PFSK-1 (cell line): ENCODE measurements at regions not wholly inside any gene's neighbourhood (a gene's known extent, or its start where the extent isn't known, plus 50 kb on each side); places are given as distances from the start of the nearest gene placed in this dataset.

Source experiments
- FOXP2 ChIP-seq: optimal IDR thresholded peaks from 2 replicates; pipeline ENCODE3; 2011; ENCODE audit warnings: borderline replicate concordance, control low read depth, inconsistent platforms; ENCODE audit not compliant: insufficient read depth; ENCODE audit errors: extremely low read length, extremely low read depth
- POLR2AphosphoS5 ChIP-seq: IDR thresholded peaks from 2 replicates; pipeline ENCODE4 v1.6.1; 2012; ENCODE audit warnings: low read depth, mild to moderate bottlenecking, control low read depth, low read length, moderate library complexity
- SIN3A ChIP-seq: IDR thresholded peaks from 2 replicates; pipeline ENCODE4 v1.6.1; 2012; ENCODE audit warnings: mild to moderate bottlenecking, low read length, moderate library complexity, borderline replicate concordance; ENCODE audit not compliant: insufficient read depth
- TAF1 ChIP-seq: IDR thresholded peaks from 2 replicates; pipeline ENCODE4 v1.6.1; 2012; ENCODE audit warnings: low read length, control low read depth, borderline replicate concordance; ENCODE audit not compliant: insufficient read depth
- TF ChIP-seq, protein P1 (sequence below), 2 experiments: IDR thresholded peaks; 2 replicates each; pipeline versions ENCODE4 v1.6.1 to v1.8.0; 2011 to 2012; ENCODE audit warnings: low read depth in 2 of 2, low read length in 2 of 2, control low read depth in 1 of 2, inconsistent platforms in 1 of 2, mild to moderate bottlenecking in 1 of 2, moderate library complexity in 1 of 2; ENCODE audit not compliant: insufficient read depth in 1 of 2

DNA sequence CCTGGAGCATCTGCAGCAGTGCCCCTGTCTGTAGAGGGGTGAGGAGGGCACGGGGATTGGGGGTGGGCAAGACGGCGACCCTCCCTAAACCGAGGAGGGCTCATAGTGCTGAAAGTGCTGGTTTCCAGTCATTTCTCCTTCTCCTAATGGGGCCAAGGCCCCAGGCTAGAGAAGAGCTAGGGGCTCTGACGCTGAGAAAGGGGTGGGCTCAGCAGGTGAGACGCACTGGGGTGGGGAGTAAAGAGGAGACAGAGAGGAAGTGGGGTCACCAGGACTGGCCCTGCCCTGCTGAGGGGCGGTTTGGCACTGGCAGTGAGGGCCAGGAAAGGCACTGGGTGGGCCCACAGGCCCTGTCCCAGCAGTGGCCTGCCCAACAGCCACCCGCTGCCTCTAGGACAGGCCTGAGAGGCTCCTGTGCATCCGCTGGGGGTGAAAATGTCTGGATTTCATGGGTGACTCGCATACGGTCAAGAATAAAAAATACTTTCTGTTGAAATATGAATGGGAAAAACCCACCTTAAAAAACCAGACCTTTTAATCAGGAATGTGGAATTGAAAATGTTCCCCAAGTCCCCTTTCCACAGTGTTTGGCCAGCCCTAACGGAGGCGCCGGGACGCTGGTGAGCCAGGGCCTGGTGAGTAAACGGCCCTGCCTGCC lies 122.4 kb upstream of the SMURF2 start:
- TF ChIP-seq POLR2AphosphoS5 (no peak), SIN3A (no peak), FOXP2 (no peak), TAF1 (no peak)
- TF ChIP-seq, protein P1, sequence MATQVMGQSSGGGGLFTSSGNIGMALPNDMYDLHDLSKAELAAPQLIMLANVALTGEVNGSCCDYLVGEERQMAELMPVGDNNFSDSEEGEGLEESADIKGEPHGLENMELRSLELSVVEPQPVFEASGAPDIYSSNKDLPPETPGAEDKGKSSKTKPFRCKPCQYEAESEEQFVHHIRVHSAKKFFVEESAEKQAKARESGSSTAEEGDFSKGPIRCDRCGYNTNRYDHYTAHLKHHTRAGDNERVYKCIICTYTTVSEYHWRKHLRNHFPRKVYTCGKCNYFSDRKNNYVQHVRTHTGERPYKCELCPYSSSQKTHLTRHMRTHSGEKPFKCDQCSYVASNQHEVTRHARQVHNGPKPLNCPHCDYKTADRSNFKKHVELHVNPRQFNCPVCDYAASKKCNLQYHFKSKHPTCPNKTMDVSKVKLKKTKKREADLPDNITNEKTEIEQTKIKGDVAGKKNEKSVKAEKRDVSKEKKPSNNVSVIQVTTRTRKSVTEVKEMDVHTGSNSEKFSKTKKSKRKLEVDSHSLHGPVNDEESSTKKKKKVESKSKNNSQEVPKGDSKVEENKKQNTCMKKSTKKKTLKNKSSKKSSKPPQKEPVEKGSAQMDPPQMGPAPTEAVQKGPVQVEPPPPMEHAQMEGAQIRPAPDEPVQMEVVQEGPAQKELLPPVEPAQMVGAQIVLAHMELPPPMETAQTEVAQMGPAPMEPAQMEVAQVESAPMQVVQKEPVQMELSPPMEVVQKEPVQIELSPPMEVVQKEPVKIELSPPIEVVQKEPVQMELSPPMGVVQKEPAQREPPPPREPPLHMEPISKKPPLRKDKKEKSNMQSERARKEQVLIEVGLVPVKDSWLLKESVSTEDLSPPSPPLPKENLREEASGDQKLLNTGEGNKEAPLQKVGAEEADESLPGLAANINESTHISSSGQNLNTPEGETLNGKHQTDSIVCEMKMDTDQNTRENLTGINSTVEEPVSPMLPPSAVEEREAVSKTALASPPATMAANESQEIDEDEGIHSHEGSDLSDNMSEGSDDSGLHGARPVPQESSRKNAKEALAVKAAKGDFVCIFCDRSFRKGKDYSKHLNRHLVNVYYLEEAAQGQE (IDR thresholded peaks at IDR 0.05; ENCODE audit: insufficient read depth in 1 of 2, low read depth in 2 of 2, low read length in 2 of 2), result no peak

DNA sequence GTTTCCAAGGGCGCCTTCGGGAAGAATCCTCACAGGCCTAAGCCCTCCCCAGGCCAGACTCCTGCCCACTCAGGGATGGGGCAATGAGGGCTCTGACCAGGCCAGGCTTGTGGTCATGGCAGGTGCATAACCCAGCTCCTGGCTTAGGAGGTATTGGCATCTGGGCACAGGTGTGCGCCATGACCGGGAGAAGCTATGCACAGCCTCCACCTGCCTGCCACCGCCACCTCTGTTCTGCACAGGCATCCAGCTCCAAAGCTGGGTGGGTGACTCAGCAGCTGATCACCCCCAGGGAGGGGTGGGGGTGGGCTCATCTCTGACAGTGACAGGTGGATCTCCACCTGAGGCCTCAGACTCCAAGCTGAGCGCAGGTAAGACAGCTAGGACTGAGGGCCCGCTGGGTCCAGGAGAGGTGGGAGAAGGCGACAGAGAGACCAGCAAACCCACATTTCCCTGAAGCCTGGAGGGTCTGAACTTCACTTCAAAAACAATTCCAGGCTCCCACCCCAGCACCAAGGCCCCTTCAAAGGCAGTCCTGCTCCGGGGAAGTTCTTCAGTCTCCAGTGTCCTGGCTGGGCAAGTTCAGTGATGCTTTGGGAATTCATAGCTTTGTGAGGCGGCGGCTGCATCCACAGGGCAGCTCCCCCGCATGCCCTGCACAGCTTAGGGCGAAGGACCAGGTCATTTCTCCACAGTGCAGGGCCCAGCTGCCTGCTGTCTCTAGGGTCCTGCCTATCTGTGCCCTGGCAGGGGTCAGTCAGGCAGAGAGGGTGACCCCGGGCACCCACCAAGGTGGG lies 121.6 kb upstream of the SMURF2 start:
- TF ChIP-seq POLR2AphosphoS5 (no peak), TAF1 (no peak), FOXP2 (no peak), SIN3A (no peak)
- TF ChIP-seq, protein P1 (IDR thresholded peaks at IDR 0.05; ENCODE audit: insufficient read depth in 1 of 2, low read depth in 2 of 2, low read length in 2 of 2), result no peak

DNA sequence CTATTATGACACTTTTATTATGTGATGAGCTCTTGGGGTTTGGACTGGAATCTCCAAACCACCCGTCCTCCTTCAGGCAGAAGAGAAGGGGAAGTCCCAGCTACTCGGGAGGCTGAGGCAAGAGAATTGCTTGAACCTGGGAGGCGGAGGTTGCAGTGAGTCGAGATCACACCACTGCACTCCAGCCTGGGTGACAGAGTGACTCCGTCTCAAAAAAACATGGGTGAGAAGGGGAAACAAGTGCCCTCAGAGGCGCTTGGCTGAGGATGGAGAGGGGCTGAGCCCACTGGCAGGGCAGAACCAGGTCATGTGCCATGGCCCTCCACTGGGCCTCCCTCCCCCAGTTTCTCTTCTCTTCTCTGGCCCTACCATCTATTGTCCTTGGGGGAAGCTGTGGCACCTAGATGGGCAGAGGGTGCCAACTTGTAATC lies 120.9 kb upstream of the SMURF2 start:
- TF ChIP-seq POLR2AphosphoS5 (no peak), TAF1 (no peak), FOXP2 (no peak), SIN3A (no peak)
- TF ChIP-seq, protein P1 (IDR thresholded peaks at IDR 0.05; ENCODE audit: insufficient read depth in 1 of 2, low read depth in 2 of 2, low read length in 2 of 2), result no peak

DNA sequence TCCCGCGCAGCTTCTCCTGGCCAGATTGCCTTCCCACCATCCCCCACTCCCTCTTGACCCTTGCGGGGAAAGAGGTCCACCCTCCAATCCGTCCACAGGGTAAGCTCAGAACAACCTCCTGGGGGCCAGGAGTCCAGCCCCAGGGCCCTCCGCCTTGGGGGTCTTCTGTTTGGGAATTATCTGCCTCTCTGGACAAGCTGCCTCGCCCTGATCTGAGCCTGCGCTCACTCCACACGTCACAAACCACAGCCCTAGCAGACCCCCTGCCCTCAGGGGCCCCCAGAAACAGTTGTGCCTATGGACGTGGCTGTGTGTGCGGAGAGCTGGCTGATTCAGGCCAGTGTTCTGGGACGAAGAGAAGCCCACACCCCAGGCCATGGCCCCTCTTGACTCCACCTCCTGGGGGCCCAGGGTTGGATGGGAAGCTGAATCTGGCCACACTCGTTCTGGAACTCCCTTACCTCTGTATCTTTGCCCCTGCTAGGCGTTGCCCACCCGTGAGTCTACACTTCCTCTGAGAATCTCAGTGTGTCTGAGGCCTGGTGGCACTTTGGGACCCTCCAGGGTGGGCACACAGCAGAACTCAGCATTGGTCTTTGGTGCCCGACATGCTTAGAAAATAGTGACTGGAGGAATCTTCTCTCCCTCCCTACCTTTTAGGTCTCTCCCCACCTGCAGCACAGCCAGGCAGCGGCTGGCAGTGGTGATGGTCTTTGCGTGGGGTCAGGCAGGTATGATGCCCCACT lies 119.9 kb upstream of the SMURF2 start:
- TF ChIP-seq POLR2AphosphoS5, result no peak
- TF ChIP-seq, protein P1 (IDR thresholded peaks at IDR 0.05; ENCODE audit: insufficient read depth in 1 of 2, low read depth in 2 of 2, low read length in 2 of 2), result no peak
- TF ChIP-seq FOXP2, result no peak
- no peak for TF ChIP-seq TAF1
- TF ChIP-seq SIN3A, result no peak
